ENCODE measurements at regions not wholly inside any gene's neighbourhood (a gene's known extent, or its start where the extent isn't known, plus 50 kb on each side); places are given as distances from the start of the nearest gene placed in this dataset.

GRCh38 chr2:14396533-14397083, 235.9 kb upstream of the LRATD1 start:
- no peak for DNase-seq

DNA sequence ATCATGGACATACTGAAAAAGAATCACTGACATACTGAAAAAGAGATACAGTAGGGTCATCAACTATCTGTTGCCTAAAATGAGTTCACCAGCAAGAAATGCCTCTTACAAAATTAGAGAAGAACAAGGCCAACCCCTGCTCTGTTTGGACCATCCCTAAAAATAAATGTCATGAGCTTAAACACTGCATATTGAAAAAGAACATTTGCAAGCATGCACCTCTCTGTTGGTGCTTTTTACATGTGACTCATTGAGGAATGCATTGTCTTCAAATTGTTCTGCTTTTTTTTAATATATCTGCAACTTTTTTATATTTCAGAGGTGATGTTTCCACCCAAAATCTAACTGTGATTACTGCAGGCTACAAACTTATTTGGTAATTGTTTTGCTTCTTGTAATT, 233.9 kb upstream of the LRATD1 start:
- DNase-seq, result no peak

GRCh38 chr2:14401873-14402272, 230.6 kb upstream of the LRATD1 start:
- DNase-seq, result no peak

DNA sequence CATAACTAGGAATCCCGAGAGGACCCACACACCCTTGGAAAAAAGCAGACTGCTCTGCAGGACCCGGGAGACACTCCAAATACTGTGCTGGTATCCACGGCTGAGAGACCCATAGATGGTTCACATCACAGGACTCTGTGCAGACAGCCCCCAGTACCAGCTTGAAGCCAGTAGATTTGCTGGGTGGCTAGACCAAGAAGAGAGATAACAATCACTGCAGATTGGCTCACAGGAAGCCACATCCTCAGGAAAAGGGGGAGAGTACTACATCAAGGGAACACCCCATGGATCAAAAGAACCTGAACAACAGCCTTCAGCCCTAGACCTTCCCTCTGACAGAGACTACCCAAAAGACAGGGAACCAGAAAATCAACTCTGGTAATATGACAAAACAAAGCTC, 223.8 kb upstream of the LRATD1 start:
- DNase-seq, result no peak

GRCh38 chr2:14417551-14417950, 215.0 kb upstream of the LRATD1 start:
- no peak for DNase-seq

GRCh38 chr2:14418115-14418514, 214.4 kb upstream of the LRATD1 start:
- no peak for DNase-seq

DNA sequence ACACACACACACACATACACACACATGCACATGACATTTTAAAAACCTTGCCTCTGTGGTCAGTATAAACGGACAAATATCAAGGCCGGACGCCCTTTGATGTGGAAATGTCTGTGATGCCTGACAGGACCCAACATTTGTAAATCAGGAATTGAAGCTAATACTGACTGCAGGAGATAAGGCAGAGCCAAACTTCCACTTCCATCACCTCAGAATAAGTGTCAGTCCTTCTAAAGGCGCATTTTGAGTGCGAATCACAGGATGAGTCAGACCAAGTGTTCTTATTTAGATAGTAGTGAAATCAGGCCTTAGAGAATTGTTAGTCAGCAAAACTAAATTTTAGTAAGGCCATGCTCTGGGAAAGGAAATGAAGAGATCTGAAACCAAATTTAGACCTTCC, 211.7 kb upstream of the LRATD1 start:
- DNase-seq, result no peak

DNA sequence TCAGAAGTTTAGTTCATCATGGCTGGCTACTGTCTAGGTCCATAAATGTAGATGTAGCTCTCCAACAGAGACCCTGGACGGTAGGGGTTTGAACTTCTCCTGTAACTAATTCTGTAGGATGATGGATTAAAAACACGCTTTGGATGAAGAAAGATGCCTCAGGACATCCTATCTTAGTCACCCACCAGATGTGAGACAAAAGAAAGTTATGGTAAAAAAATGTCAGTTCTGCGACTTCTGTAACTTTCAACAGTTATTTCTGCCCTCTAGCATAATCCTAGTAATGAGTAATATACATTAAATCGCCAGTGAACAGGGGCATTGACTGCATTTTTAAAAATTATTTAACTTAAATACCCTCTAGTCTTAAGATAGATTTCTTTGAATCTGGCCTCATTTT, 210.1 kb upstream of the LRATD1 start:
- DNase-seq, result no peak

GRCh38 chr2:14423145-14423906, 209.2 kb upstream of the LRATD1 start:
- DNase-seq, result no peak

DNA sequence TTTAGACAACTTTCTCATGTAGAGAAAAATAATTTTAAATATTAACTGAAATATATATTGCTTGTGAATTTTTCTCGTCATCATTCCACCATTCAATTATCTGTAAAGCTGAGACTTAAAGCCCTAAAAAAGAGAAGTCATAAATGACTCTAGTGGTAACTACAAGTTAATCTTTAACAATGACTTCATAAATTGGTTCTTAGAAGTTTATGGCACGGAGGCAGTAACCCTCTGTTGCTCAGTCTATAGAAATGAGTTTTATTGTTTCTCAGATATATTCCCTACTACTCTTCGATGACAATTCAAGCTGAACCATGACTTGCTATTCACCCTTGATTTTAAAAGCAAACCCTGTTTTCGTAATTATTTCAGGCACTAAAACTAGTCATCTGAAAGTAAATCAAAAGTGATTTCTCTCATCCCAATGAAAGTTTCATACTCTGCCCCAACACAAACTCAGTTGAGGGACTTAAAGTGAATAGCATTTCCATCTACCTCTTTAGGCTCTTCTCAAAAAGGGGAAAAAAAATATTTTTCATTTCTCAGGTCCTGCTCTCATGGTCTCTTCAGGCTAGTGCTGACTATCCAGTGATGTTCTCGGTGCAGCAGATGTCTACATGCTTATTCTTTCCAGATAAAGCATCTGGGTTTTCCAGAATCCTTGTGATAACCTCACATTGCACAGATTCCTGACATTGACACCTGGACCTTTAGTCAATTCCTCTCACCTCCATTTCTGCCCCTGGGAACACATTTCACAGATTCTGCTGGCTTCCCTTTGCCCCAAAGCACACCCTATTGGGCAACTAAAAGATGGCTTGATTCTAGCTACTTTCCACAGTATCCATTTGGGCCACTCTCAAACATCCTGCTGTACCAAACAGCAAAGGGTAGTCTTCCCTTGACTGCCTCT, 207.8 kb upstream of the LRATD1 start:
- no peak for DNase-seq

DNA sequence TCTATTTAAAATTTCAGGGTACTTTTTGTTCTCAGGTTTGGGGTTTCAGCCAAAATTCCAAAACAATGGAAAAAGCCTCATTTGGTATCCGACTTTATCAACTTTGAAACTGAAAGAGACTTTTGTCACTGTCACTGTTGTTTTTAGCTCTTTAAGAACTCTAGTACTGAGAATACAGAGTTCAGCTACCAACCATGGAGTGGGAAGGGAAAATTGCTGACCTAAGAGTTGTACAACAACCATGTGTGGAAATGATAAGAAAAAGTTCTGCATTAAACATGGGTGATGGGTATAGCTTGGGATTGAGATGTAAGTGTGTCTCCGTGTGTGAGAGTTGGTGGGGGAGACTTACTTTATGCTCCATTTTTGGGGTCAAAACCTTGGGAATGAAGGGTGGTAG, 206.6 kb upstream of the LRATD1 start:
- DNase-seq, result no peak

DNA sequence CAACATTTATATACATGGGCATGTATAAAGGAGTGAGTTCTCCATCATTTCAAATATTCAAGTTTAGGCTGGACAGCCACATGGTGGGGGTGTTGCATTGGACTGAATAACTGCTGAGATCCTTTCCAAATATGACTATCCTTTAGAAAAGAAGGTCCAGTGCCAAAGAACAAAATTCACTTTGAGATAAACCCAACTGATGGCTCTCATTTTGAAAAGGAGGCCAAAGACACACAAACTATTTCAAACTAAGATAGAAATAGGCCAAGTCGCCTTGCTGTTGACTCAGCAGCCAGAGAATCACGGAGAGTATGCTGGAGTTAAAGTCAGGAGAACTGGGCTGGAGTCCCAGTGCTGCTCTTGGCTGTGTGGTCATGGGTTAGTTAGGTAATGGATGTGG, 204.5 kb upstream of the LRATD1 start:
- no peak for DNase-seq

DNA sequence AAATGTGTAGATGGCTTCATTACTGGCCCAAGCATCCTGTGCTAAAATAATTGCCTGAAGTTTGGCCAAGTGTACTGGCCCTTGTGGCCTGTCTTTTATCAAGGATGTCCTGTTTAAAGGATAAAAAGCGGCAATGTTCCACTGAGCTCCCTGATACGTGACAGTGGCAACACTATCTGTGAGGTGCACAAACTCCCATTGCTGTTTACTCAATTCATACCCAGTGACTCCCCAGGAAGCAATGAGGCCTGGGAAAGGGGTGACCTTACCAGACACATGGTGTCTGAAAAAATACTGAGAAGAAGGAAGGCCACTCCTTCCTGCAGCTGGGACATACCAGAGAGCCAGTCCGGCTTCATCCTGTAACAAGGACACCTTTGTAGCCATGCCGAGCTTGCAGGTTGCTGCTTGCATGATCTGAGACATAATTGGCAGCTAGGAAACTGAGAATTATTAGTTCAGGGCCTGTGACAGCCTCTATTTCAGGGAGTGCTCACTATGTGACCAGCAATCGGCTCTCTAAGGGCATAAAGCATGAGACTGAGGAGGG, 198.5 kb upstream of the LRATD1 start:
- DNase-seq, result no peak

GRCh38 chr2:14445670-14446069, 186.8 kb upstream of the LRATD1 start:
- no peak for DNase-seq

DNA sequence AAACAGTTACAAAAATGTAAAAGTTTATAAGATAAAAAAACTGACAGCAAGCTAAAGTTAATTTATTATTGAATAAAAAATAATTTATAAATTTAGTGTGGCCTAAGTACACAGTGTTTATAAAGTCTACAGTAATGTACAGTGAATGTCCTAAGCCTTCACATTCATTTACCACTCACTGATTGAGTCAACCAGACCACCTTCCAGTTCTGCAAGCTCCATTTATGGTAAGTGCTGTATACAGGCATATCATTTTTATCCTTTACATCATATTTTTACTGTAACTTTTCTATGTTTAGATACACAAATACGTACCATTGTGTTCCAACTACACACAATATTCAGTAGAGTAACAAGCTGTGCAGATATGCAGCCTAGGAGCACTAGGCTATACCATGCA, 184.2 kb upstream of the LRATD1 start:
- DNase-seq, result no peak

GRCh38 chr2:14451312-14451711, 181.2 kb upstream of the LRATD1 start:
- DNase-seq, result no peak

GRCh38 chr2:14454202-14454601, 178.3 kb upstream of the LRATD1 start:
- no peak for DNase-seq

GRCh38 chr2:14459786-14460325, 172.7 kb upstream of the LRATD1 start:
- no peak for DNase-seq

DNA sequence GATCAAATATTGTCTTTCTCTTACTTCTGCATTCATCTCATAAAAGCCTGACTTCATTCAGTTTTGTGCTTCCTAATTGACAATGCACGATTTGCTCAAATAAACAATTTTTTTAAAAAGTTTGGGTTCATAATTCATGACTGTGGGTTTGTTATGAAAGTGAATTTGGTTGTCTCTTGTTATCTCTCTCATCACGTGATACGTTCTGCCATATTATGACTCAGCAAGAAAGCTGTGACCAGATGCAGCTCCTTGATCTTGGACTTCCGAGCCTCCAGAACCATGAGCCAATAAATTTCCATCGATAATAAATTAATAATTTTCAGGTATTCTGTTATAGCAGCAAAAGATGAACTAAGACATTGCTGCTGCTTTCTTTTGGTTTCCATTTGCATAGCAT, 156.5 kb upstream of the LRATD1 start:
- no peak for DNase-seq

DNA sequence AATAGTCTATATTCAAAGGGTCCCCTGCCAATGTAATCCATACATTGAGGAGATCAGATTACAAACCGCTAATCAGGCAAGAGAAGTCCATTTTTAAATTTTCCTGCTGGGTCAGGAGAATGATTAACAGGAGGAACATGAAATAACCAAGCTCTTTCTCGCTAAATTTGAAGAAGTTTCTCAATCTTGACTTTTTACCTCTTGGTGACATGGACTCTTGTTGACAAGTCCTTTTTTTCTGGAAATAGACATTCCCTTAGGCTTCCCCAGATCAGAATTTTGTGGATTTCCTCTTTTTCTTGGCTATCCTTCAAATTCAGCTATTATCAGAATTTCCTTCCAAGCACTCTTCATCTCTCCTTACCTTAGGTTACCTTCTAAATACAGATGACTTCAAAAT, 153.0 kb upstream of the LRATD1 start:
- DNase-seq, result no peak

DNA sequence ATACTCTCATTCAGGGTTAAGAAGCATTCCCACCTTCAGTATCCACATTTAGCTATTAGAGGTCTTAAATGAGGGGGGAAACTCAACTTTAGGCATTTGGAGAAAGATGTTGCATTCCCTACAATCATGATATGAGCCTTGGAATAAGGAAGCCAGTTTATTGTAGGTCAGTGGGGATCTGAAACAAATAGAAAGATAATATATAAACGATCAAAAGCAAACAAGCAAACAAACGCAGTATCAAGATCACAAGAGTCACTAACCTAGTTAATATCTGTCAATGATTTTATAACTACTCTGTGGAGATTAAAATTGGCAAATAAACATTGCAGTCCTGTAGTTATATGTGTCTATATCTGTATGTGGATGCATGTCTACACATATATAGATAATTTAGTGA, 152.4 kb upstream of the LRATD1 start:
- no peak for DNase-seq

DNA sequence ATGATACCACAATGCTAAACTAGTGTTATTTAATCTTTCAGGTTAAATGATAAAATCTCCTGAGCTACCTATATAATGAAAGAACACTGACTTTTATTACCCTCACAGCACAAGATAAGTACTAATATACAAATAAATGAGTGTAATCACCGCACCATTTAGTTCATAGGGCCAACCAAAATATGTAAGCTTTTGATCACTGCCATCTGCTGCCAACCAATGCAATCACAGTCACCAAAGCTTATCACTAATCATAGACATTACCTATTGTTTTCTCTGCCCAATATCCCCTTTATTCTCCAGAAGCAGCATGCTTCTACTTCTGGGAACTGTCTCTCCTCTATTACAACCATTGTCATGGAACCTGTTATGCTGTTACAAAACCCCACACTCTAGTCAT, 151.6 kb upstream of the LRATD1 start:
- DNase-seq, result no peak

GRCh38 chr2:14492920-14493503, 139.5 kb upstream of the LRATD1 start:
- no peak for DNase-seq

Measured in suppressor macrophage treated with lipopolysaccharide for 1 hour (primary cell).